SIG-M5 treated with dmso at 0.1 percent for 504 hours (cell line): ENCODE measurements at regions not wholly inside any gene's neighbourhood (a gene's known extent, or its start where the extent isn't known, plus 50 kb on each side); places are given as distances from the start of the nearest gene placed in this dataset.
"Not testable (repeated sequence)": the region's sequence is repeated elsewhere in the genome, so short reads cannot be mapped to it uniquely, and the experiment has no call there.

ENCODE experiments used
- DNase-seq: peaks from one replicate; lab custom pipeline; 2025; ENCODE audit not compliant: unreplicated experiment; lab: John Stamatoyannopoulos, UW

DNA sequence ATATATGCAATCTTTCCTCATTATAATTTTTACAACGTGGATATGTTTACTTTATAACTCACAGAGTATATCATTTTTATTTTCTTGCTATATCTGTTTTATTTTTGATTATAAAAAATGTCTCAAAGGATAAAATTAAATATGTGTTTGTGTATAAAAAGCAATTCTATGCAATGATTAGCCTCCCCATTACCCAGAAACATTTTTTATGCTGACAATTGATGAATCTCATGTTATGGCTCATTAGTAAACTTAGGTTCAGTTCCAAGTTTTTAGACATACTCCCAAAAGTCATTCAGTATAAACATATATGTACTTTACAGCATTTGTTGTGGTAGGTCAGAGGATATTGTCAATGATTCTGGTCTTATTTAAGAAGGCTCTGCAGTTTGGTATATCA lies 540.1 kb upstream of the SPRY2 start:
- DNase-seq = no peak

DNA sequence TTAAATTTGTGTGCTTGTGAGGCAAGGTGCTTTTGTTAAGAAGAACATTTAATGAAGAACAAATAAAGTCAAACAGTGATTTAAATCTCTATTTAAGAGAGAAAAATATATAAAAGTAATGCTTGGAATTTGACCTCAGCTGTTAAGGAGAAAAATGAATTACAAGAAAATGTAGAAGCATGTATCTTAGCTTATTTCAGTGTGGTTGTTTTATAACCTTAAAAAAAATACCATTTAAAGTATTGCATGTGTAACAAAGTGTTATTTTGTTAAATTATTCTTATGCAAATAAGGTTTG lies 537.0 kb upstream of the SPRY2 start:
- no peak for DNase-seq

DNA sequence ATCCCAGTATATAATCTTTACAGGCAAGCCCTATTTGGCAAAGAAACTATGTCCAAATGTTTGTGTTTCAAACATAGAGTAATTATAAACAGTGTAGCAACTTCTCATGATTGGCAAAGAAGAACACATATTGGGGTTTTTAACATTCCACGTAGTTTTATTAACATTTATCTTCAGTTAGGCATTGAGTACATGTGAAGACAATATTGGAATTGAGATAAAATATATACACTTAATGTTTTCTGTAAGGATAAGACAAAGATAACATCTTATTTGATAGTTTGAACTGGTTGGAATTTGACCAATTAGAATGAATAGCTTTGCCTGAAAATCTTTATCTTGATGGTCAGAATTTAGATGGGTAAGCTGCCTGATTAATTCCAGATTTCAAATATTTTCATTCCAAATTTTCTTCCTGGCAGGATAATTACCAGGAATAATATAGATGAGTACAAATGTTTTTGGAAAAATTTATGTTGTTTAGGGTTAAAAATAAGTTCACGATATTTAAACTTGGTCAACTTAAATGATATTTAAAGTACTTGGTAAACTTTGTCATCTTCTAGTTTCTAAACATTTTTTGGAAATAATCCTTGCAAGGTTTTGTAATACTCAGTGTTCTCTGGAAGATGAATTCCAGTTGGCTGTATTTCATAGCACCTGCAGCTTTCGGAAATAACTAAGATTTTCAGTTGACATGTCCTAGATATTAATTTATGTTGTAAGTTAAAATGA lies 536.5 kb upstream of the SPRY2 start:
- DNase-seq = no peak

DNA sequence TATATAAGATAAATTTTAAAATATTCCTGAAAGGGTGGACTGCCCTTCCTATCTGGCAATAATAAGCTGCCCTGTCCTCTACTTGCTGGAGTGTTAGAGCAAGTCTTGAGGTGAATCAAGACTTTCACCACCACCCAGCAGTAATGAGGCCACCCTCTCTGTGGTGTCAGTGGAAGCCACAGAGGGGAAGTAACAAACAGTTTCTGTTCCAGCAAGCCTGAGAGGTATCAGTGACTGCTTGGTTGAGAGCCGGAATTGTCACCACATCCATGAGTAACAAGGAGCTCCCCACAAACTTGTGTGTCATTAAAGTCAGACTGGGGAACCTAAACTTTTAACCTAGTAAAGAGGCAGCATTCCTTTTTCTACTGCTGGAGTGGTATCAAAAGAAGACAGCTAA lies 532.7 kb upstream of the SPRY2 start:
- peak; percentile 98 for DNase-seq

DNA sequence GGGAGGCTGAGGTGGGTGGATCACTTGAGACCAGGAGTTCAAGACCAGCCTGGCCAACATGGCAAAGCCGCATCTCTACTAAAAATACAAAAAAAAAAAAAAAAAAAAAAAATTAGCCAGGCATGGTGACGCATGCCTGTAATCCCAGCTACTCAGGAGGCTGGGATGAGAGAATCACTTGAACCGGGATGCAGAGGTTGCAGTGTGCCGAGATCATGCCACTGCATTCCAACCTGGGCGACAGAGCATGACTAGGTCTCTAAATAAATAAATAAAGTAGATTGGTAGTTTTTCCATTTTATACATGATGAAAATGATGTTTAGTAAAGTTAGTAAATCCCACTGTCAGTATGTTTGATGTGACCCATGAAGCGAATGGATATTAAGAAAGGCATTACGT lies 531.0 kb upstream of the SPRY2 start:
- not testable (repeated sequence) for DNase-seq

DNA sequence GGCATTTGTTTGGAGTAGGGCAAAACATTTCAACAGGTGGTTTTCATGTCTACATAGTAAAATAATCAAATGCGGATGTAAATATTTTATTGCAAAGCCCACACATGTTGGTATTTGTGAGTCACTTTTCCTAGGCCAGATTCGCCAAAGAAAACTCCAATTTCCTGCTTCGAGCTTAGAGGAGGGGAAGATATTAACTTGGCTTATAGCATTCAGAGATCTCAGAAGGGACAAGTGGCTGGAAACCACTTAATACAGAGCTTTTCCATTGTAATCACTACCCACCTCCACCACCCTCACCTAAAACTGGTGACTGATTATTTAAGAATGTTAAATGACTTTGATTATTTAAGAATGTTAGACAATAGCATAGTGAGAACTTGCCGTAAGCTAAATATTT lies 530.6 kb upstream of the SPRY2 start:
- DNase-seq = no peak

DNA sequence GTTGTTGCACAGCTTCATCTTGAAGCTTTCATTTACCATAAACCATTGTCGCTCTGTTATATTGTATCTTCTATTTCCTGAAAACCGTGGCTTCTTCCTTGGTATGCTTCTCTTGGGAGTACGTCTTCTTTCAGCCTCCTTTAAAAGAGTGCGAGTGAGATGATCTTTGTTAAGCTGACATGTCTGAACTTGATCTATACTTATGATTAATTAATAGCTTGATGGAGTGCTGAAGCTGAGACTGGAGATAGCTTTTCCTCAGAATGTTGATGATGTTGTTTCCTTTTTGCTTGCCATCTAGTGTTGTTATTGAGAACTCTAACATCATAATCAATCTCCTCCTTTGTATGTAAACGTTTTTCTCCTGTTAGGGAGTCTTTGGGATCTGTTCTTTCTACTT lies 529.3 kb upstream of the SPRY2 start:
- no peak for DNase-seq

DNA sequence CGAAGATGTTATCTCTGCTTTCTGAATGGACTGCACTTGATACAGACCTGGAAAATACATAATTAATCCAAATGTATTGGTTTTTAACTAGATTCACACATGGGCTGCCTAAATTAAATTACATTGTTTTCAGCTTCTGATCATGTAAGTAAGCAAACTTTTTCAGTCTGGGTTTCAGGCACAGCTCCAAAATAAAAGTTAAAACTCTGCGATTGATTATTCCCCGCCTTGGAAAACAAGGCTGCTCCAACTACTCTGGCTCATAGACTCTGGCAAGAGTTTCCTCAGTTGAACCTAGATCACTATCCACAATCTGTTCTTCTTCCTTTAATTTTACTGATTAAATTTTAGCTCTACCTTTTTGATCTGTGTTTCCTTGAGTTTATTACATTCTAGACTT lies 526.0 kb upstream of the SPRY2 start:
- DNase-seq = no peak

DNA sequence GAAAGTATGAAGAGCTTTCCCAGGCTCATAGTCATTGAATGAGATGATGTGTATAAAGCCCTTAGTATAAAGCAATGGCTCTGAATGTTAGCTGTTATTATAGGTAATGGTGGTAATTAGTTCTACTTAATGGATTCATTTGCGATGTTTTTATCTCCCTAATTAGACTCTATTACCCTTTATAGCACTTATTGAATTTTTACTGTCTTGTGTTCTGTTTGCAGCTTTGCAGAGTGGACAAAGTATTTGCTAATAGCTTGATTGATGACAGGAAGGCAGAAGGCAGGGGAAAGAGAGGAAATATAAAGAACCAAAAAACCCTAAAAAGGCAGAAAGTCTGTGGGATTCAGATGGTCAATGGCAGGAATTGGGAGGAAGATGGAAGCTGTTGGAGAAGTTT lies 524.4 kb upstream of the SPRY2 start:
- no peak for DNase-seq

DNA sequence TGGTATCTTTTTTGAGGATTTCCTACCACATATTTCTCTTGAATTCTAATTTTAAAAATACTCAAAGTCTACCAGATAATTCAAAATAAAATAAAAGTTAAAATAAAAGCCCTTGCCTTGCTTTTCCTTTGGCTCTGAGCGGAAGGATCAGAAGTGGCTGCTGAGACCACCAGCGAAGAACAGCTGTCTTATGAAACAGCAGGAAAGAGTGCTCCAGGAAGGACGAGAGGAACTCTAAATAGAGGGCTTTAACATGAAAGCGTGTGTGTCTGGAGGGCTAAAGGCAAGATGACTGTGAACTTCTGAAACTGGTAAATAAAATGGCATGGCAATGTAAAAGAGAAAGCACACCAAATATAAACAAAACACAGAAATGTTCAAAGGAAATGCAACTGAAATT lies 521.5 kb upstream of the SPRY2 start:
- no peak for DNase-seq

DNA sequence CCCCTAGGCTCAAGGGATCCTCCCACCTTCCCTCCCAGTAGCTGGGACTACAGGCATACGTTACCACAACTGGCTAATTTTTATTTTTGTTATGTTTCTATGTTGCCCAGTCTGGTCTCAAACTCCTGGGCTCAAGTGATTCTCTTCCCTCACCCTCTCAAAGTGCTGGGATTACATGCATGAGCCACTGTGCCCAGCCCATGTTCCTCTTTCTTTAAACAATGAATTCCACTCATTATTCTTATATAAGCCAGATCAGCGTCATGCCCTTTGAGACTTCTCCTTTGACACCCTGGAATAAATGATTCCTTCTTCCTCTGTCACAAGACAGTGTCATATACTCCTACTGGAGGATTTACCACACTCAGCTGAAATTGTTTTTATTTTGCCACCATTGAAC lies 519.9 kb upstream of the SPRY2 start:
- DNase-seq = no peak

DNA sequence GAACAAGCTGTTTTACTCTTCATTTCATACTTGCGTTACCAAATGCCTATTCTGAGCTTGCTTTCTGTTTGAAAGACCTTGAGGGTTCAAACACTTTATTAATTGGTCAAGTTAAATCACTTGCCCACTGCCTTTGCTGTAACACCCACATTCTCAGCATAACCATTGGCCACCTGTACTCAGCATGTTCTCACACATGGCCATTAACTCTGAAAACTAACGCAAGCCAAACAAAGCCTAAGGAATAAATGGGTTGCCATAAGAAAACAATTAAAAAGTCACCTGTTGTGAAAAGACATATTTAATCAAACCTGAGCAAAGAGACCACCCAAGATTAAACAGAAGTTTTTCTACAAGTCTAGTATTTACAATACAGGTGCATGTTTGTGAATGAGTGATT lies 517.2 kb upstream of the SPRY2 start:
- DNase-seq = no peak

DNA sequence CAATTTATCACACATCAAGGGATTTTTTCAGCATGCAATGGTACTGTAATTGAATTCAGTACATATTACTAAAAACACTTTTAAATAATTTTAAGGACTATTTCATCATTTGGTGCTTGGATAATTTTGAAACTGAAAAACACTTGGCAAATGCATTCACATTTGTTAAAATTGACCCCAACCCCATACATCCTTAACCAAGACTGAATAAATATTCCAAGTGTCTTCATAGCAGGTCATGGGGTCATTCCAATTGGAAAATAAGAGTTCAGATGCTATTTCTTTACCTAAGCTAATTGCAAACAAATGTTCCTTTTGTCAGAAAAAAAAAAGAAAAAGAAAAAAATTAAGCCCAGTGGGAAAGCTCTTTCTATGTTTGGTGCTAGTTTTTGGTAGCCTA lies 516.4 kb upstream of the SPRY2 start:
- no peak for DNase-seq

DNA sequence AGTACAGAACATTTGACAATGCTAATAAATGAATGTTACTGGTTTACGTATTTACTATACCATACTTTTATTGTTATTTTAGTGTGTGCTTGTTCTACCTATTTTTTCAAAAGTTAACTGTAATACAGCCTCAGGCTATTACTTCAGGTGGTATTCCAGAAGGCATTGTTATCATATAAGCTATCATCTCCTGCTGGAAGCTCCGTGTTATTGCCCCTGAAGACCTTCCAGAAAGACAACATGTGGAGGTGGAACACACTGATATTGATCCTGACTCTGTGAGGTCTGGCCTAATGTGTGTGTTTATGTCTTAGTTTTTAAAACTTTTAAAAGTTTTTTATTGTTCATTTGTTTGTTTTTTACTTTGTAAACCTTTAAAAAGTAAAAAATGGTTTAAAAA lies 509.8 kb upstream of the SPRY2 start:
- DNase-seq = no peak

DNA sequence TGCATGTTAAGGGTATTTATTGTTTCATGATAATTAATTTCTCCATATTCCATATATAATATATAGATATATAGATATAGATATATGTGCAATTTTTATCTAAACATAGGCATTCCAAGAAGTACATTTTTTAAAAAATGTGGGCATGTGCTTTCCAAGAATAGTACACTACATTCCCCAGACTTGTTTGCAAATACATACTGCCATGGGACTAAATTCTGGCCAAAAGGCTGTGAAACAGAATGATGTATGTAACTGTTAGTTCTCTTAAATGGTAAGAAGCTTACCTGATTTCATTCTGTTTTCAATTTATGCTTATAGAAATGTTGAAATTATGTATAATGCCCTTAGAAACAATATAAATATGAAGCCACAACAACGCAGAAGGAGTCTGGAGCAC lies 503.2 kb upstream of the SPRY2 start:
- no peak for DNase-seq

DNA sequence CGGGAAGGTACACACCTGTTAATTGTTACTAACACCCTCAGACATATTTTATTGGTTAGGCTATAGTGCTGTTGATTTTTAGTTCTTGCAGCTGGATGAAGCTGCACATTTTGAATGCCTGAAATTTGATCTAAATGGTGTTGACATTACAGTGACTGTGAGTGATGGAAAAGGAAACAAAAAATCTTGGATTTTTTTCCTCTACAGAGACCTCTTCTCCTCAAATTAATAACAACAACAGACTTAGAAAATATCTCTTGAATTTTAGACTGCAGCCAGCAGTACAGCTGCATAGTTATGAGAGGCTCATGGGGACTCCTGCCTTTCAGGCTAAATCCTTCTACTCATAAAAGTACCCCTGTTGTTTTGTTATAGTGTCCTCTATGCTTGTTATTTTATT lies 500.5 kb upstream of the SPRY2 start:
- no peak for DNase-seq

DNA sequence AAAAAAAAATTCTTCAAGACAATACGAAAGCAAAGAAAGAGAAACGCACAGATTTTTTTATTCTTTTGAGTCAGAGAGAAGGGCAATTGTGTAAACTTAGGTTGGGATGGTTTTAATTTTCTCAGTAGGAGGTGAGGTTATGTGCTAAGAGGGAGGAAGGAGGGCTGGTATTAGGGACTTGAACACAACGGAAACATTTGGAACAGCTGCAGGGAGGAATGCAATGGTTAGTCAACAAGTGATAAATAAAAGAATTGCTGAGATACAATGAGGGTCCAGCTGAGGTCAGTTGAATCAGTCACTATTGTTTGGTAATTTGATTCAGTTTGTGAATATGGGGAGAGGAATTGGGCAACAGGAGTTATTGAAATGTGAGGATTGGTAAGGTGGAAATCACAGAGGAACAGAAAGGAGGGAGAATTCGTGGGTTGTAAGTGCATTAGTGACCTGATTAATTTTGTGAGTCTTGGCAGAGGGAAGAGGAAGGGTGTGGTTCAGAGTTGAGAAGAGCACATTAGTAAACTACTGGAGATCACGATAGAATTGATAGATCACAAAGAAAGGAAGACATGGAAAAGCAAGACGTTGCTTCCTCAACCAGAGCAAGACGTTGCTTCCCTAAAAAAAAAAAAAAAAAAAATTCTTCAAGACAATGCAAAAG lies 499.5 kb upstream of the SPRY2 start:
- DNase-seq = no peak

DNA sequence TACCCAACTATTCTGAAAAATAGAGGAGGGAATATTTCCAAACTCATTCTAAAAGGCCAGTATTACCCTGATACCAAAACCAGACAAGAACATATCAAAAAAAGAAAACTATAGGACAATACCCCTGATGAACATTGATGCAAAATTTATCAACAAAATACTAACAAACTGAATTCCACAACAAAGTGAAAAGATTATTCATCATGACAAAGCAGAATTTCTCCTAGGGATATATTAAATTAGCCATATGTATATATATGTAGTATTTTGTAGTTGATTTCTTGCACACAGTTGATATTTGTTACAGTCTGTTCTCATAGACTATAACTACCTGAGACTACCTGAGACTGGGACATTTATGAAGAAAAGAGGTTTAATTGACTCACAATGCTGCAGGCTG lies 495.0 kb upstream of the SPRY2 start:
- no peak for DNase-seq

DNA sequence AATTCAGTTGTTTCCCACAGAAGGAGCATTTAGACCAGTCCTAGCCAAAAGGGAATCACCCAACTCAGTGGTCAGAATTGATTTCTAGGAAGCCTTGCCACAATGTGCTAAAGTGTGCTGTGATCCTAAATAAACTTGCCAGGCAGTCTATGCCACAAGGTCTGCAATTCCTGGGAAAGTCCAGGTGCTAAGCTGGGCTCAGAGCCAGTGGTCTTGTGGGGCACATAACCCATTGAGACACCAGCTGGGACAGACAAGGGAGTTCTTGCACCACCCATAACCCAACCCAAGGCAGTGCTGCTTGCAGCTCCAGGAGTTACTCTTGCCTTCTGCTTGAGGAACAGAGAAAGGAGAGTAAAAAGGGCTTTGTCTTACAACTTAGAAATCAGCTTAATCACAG lies 489.5 kb upstream of the SPRY2 start:
- DNase-seq = no peak

DNA sequence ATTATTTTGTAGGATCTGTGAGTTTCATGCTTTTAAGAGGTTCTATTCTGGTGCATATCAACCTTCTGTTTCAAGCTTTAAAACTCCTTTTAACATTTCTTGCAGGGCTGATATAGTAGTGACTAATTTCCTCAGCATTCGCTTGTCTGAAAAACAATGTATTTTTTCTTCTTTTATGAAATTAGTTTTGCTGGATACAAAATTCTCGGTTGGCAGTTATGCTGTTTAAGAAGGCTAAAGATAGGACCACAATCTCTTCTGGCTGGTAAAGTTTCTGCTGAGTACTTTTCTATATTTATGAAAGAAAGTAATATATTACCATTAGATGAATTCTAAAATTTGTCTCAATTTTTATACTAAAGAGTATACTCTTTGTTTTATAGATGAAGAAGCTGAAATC lies 487.8 kb upstream of the SPRY2 start:
- no peak for DNase-seq

DNA sequence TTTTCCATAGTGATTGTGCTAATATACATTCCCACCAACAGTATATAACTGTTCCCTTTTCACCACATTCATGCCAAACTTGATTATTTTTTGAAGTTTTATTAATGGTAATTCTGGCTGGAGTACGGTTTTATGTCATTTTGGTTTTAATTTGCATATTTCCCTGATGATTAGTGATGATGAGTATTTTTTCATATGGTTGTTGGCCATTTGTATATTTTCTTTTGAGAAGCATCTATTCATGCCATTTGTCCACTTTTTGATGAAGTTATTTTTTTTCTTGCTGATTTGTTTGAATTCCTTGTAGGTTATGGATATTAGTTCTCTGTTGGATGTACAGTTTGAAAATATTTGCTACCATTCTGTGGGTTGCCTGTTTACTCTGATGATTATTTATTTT lies 484.4 kb upstream of the SPRY2 start:
- no peak for DNase-seq

DNA sequence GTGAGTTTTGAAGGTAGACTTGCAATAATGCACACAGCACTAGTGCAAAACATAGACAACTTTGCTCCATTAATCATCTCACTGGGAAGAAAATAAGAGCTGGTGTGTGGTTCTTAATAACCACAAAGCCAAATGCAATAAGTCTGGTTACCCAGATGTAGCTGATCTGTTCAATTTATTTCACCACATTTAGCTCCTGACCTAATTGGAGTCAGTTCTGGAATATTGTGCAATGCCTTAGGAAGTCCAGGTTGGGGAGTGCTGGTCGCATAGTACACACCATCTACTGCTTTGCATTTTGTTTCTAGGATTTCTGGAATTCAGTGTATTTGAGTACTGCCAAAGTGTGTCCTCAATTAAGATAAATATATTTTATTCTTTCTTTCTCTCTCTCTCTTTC lies 483.3 kb upstream of the SPRY2 start:
- DNase-seq = no peak

DNA sequence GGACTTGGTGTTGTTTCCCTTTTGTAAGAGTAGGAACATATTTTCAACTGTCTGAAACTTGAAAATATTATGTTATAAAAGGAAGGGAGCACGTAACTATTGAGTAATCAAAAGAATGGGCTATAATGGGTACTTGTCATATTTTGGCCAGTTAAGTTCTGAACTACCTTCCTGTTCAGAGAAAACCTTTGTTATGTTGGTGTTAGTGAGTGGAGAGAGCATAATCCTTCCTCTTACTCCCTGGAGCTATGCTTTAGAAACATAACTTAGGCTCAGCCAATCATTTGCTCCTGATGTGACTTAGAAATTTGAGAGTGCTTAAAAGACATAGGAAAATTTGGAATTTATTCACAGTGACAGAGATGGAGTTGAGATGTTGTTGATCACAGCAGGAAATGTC lies 482.5 kb upstream of the SPRY2 start:
- DNase-seq = no peak
